Psoas muscle (tissue), 7 donors: ENCODE measurements at regions not wholly inside any gene's neighbourhood (a gene's known extent, or its start where the extent isn't known, plus 50 kb on each side); places are given as distances from the start of the nearest gene placed in this dataset.
A peak's percentile ranks its signal among the peaks of the same experiment; 100 is the strongest.

Source experiments
- ATAC-seq, 4 donors: fragments of 200-7000 bp; cut with Tn5 transposase; one replicate each; pipeline ENCODE4 v1.9.1; 2020; ENCODE audit warnings: moderate library complexity in 3 of 4, mild to moderate bottlenecking in 2 of 4
- DNase-seq, 2 donors: peaks; one replicate each; pipeline ENCODE4 v3.0.0-alpha.2; 2020
- H3K27ac ChIP-seq: fragments of 200-600 bp; one replicate; pipeline ENCODE4 v1.8.0; 2022
- H3K27me3 ChIP-seq, 3 donors: fragments of 200-600 bp in 1 of 3; one replicate each; pipeline versions ENCODE4 v1.6.1 to v1.8.0; 2013 to 2022; ENCODE audit warnings: low read length in 2 of 3, mild to moderate bottlenecking in 2 of 3, moderate library complexity in 1 of 3; ENCODE audit not compliant: insufficient read depth in 3 of 3
- H3K36me3 ChIP-seq, 2 donors: fragments of 200-600 bp in 1 of 2; one replicate each; pipeline versions ENCODE4 v1.6.1 to v1.8.0; 2013 to 2022; ENCODE audit warnings: low read depth in 1 of 2, mild to moderate bottlenecking in 1 of 2, moderate library complexity in 1 of 2; ENCODE audit not compliant: insufficient read depth in 1 of 2
- H3K4me1 ChIP-seq: fragments of 200-600 bp; one replicate; pipeline ENCODE4 v1.8.0; 2022
- H3K4me3 ChIP-seq: fragments of 200-600 bp; one replicate; pipeline ENCODE4 v1.8.0; 2022; ENCODE audit warnings: mild to moderate bottlenecking
- H3K9me3 ChIP-seq: fragments of 200-600 bp; one replicate; pipeline ENCODE4 v1.8.0; 2022
- CTCF ChIP-seq: fragments of 200-600 bp; IDR thresholded peaks from one replicate; pipeline ENCODE4 v1.8.0; 2022; ENCODE audit warnings: antibody characterized with exemption
- WGBS, 3 donors: extraction: QIAGEN DNeasy Blood & Tissue Kit; methylation state at CpG; one replicate each; pipeline versions ENCODE4 v1.1.6 to v1.1.7; 2013; 5-methylcytosine and 5-hydroxymethylcytosine counted together
- intact Hi-C, 2 donors: fragments of 100-400 bp; cut with DNase I; formaldehyde crosslinking; loops; one replicate each; pipeline versions ENCODE4 v1.11.0 to v1.14.2; 2022
- donor health status: healthy with polysubstance abuse.
- donor health status: DM: no; HTN: no; CAD: no; lungs with moderate emphysema.
- donor health status: Bipolar disorder and iron deficiency.
- donor health status: healthy.
- donor health status: DM: yes; HTN: yes; CAD: no.
- donor health status: DM: no; HTN: no; CAD: no.
- donor health status: DM: yes; HTN: yes; CAD: no.

- Histone ChIP-seq H3K4me1 (no peaks in the 10 kb centered on the region), H3K9me3 (no peaks in the 10 kb centered on the region), H3K36me3 (no peaks in the 10 kb centered on the region), H3K4me3 (no peak overlapping the region), H3K27me3 (peaks cover 3 to 40% (median 4%) of the 10 kb centered on the region in 3 donors), H3K27ac (no peak overlapping the region)
- ATAC-seq (no peak), DNase-seq (peak in 1 of 2 donors; percentile 19)
- no peak for TF ChIP-seq CTCF
- intact Hi-C loops: no loop called here
- 78 to 81% (median 80%) methylated on average over 18 of the region's 18 CpGs for WGBS, 3 donors
Observed at GRCh38 chr7:404812-405488, 114.7 kb downstream of the PDGFA start.

- DNase-seq: peak in 1 of 2 donors; percentile 33
- no peak overlapping the region for H3K27ac ChIP-seq
- no peaks in the 10 kb centered on the region for H3K36me3 ChIP-seq
- ATAC-seq: no peak
- H3K9me3 ChIP-seq: no peaks in the 10 kb centered on the region
- no peaks in the 10 kb centered on the region for H3K4me1 ChIP-seq
- WGBS, 3 donors: 46 to 51% (median 48%) methylated on average over 19 to 20 of the region's 20 CpGs
- no peak overlapping the region for H3K4me3 ChIP-seq
- no peak for TF ChIP-seq CTCF
- intact Hi-C loops: no loop called here
- H3K27me3 ChIP-seq: peaks cover 3 to 47% (median 4%) of the 10 kb centered on the region in 3 donors
Observed at GRCh38 chr7:405489-406211, 114.0 kb downstream of the PDGFA start.

- WGBS, 3 donors: 65 to 87% (median 76%) methylated on average over 5 to 6 of the region's 6 CpGs
- DNase-seq: peak in 1 of 2 donors; percentile 24
Observed at GRCh38 chr7:407721-408539, 111.7 kb downstream of the PDGFA start.

More at GRCh38 chr7:407721-408539, 111.7 kb downstream of the PDGFA start:
- no peak overlapping the region for H3K4me3 ChIP-seq
- TF ChIP-seq CTCF: no peak
- H3K36me3 ChIP-seq: no peaks in the 10 kb centered on the region
- H3K27ac ChIP-seq: no peak overlapping the region
- intact Hi-C loops: no loop called here
- ATAC-seq: no peak
- H3K27me3 ChIP-seq: peaks cover 3 to 48% (median 4%) of the 10 kb centered on the region in 3 donors
- no peaks in the 10 kb centered on the region for H3K4me1 ChIP-seq
- no peaks in the 10 kb centered on the region for H3K9me3 ChIP-seq
